B cell (primary cell): ENCODE measurements at regions not wholly inside any gene's neighbourhood (a gene's known extent, or its start where the extent isn't known, plus 50 kb on each side); places are given as distances from the start of the nearest gene placed in this dataset.

Experiments
- CTCF ChIP-seq: fragments of 200-600 bp; IDR thresholded peaks from one replicate; pipeline ENCODE4 v1.8.0; 2022; ENCODE audit warnings: antibody characterized with exemption, mild to moderate bottlenecking
- EZH2 ChIP-seq: IDR thresholded peaks from 2 replicates; pipeline ENCODE4 v1.6.1; 2012; ENCODE audit warnings: borderline replicate concordance, low read depth, mild to moderate bottlenecking, moderate library complexity, low read length; ENCODE audit not compliant: insufficient read depth, poor library complexity, severe bottlenecking

GRCh38 chrX:22424122-22424915 lies 151.6 kb downstream of the CBLL2 start:
- TF ChIP-seq CTCF (no peak), EZH2 (no peak)
